IPS DF 4.7 (cell line): ENCODE measurements at regions not wholly inside any gene's neighbourhood (a gene's known extent, or its start where the extent isn't known, plus 50 kb on each side); places are given as distances from the start of the nearest gene placed in this dataset.

Experiments
- DNase-seq: peaks from one replicate; pipeline ENCODE4 v3.0.0-alpha.2; 2013; ENCODE audit warnings: low spot score; ENCODE audit errors: extremely low read depth

DNA sequence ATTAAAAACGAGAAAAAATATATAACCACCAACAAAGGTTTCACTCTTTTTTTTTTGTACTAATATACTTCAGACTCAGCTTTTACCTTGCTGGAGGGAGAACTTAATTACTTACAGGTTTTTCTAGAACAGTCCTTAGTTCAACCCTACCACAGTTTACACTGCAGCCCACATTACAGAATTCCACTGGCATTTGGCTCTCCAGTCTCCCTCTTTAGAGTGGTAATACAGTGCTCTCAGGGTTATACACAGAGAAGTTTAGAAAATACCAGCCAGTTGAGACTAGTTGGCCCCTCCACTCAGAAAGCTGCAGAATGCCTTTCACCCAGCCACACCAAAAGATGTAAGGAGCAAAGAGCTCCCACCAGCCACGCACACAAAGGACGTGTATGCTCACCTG is 122.3 kb upstream of the DIO3 start:
- DNase-seq = no peak

DNA sequence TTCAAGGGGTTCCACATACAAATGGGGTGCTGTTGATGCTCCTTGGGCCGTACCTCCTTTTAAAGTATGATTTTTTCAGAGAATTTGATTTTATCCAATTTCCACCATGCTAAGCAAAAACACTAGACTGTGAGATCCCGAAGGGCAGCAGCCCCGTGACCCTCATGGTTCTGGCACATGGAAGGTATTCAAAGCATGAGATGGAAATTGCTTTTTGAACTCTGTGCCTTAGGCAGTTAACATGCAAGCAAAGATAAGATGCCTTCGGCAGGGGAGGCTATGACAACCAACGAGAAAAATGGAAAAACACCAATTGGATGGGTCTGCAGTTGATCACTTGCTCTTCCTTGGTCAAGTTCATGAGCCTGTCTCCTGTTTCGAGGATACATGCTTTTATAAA is 120.8 kb upstream of the DIO3 start:
- DNase-seq = no peak

DNA sequence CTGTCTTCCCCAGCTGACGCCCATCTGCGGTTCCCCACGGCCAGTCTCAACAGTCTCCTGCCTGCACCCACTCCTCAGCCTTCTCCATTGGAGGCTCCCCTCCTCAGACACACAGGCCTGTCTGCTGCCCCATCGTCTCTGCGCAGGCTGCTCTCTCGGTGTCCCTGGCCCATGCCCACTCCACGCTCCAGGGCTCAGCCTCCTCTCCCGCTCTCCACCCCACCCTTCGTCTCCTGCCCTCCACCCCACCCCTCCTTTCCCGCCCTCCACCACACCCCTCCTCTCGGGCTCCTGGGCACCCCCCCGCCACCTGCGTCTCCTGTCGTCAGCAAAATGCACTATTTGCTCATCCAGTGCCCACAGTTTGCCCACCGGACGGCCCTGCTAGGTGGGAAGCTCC is 119.6 kb upstream of the DIO3 start:
- DNase-seq = no peak

DNA sequence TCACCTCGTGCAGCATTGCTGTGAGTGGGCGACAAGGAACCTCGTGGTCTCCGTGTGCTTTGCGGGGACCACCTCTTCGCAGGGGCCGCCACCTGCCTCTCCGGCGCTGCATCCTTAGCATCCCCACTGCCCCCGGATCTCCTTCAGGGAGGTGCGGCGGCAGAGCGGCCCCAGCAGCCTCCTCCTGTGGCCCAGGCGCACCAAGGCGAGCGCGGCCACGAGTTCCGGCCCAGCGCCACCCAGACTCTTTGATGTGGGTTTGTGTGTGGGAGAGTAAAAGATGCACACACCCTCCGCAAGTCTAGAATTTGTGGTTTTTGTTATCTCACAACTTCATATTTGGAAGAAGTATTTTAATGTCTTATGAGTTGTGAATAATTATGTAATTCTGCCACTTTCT is 118.8 kb upstream of the DIO3 start:
- no peak for DNase-seq

DNA sequence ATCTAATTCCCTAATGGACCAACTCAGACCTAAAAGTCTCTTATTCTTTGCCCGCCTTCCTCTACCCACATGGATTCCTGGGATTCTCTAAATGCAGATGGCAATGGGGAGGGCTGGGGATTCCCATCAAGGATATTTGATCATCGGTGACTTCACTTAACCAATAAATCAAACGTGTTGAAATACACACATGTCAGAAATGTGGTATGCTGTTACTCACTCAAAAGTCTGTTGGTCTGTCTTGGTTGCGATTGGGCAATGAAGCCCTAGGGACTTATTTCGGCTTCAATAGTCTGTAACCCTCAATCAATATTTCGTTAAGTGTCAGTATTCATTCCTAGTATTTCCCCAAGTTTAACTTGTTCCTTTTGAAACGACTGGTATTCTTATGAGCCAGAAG is 117.2 kb upstream of the DIO3 start:
- no peak for DNase-seq

DNA sequence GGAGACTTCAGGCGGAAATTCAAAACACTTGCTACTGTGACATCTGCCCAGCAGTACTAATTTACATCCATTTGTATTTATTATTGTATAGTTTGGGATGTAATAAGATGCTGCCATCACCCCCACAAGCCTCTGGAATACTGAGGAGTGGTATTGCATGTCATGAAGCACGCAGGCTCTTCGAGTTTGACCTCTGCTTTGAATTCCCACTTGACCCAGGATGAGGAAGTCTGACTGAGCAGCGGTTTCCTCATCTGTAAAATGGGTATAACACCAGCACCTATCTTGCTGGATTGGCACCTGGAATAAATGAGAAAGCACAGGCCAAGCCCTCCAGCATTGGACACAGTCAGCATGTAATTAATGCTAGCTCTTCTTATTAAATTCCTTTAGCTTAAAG is 116.0 kb upstream of the DIO3 start:
- DNase-seq = no peak

DNA sequence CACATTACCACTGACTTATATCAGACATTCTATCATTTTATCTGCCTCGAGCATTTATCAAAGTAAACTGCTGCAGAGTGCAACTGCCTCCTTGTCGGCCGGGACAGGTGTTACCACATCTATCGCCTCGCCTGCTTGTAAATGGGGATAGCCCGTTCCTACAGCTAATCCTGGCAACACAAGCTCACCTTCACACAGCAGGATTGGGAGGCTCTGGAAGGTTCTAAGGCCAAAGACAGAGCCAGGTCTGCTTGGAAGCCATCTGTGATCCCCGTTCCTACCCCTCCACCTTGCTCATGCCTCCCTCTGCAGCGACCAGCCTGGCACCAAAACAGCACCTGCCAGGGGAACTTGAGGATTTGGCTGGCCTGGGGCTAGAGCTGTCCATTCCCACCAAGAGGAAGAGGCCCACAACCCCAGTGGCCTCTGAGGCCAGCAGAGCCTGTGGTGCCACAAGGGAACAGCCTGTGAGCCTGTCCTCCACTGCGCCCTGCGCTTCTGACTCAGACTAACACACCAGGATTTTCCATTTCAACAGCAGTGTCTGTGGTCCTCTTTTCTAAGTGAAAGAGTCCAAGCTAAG is 114.8 kb upstream of the DIO3 start:
- DNase-seq = no peak

DNA sequence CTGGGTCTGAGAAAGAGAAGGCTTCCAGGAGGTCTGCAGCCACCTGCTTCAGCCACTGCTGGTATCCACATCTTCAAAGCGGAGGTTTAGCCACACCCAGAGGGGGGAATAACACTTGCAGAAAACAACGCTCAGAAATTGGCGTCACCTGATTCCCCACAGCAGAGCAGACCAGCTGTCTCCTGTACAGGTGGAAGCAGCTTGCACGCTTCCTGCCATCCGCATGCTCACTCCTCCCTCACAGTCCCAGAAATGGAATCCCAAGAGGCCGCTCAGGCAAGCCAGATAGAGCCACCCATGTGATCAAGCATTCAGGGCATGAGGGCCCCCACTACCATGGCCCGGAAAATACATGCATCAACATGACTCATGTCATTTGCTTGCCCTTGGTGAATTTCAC is 112.2 kb upstream of the DIO3 start:
- DNase-seq = no peak

DNA sequence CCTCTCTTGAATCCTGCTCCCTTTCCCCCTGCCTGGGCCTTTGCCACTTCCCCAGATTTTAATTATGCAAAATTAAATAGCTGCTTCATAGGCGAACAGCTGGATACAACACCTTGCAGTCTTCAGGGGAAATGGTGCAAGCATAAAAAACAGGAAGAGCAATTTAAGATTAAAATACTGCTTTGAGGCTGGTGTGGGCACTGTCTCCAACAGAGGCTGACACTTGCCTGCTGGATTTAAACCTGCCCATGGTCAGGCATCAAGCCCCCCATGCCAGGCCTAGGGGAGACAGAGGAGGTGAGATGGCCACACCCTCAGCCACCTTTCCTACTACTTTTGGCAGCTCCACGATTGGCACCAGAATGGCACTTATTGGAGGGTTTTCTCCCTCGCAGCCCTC is 110.1 kb upstream of the DIO3 start:
- DNase-seq = no peak

DNA sequence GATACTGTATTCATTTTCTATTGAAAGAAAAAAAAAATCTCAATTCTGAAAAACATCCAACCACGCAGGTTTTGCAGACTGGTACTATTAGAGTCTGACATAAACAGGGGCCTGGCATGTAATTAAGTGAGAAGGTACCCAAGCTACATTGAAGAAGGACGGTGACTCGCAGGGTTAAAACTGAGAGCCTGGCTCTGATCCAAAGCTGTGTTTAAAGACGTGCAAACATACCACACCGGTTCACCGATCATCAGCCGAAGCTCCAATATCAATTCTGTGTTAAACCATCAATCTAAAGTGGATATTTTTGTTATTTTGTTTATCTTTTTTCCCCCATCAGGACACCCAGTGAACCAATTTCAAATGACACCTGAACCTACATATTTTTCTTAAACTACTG is 108.1 kb upstream of the DIO3 start:
- DNase-seq = no peak

DNA sequence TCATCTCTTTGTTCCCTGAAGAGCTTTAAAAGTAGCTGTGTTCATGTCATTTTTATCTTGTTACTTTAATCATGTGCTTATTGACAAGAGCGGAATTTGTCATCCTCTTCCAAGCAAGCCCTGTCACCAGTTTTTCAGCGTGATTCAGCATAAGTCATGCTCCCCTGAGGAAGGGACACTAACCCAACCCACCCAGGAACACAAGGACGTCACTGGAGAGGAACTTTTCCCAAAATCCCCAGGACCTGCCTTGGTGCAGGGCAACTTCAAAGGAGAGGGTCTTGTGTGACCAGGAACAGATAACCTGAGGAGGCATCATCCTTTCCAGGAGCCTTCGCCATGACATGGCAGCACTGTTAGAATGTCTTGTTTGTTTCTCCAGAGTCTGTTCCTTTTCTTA is 107.1 kb upstream of the DIO3 start:
- no peak for DNase-seq

DNA sequence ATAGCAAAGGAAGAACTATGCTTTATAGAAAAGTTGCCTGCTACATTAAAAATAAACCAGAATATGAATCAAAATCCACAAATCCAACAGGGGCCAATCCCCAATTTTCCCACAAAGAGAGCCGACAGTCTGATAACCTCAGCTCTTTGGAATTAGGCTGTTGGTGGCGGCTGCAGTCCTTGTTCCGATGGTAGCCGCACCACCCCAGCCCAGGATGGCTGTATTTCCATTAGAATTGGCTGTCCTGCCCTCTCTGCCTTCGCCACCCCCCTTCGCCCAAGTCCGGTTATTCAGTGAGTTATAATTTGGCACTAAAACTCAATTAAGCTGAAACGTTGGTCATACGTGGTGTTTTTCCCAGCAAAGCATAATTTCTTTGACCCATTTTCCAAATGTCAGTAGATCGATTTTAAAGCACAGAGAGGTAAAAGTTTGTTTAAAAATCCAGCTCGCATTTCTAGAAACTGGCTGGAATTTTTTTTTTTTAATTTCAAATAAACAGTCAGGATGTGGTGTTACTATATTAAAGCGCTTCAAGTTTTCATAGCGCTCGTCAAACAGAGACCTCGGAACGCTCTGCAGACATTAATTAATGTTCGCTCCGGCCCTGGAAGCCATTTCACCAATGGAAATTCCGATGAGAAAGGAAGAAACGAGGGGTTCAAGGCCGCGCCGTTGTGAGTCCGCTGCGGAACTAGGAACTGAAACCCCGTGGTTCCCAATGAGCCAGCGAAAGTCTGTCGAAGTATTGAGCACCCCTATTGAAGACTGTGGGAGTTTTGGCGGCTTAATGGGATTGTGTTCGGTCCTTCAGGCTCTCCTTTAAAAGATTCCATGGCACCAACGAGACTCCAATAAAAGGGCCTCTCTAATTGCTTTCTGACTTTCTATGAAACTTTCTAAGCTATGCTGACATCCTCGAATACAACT is 104.8 kb upstream of the DIO3 start:
- no peak for DNase-seq

DNA sequence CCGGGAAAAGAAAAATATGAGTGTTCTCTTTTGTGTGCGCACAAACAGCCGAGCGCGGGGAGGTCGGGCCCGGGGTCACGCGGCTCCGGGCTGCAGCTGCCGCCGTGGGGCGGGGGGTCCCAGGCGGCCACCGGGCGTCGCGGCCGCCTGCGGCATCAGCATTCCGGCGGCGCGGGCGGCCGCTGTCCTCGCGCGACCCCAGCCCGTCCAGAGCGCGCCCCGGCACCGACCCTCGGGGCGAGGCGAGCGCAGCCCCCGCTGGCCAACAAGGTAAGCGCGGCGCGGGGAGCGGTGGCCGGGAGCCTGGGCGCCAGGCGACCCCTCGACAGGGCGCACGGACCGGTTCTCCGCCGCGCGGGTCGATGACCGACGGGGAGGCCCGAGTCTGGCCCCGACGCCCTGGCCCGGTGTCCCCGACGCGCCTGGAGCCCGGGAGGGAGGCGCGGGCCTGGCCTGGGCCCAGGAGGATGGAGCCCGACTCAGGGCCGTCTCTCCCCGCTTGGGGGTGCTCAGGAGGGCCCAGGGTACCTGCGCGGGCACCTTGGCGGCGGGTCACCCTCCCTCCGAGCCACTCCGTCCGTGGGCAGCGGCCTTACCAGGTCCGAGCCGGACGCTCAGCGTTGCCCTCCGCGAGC is 103.9 kb upstream of the DIO3 start:
- no peak for DNase-seq

DNA sequence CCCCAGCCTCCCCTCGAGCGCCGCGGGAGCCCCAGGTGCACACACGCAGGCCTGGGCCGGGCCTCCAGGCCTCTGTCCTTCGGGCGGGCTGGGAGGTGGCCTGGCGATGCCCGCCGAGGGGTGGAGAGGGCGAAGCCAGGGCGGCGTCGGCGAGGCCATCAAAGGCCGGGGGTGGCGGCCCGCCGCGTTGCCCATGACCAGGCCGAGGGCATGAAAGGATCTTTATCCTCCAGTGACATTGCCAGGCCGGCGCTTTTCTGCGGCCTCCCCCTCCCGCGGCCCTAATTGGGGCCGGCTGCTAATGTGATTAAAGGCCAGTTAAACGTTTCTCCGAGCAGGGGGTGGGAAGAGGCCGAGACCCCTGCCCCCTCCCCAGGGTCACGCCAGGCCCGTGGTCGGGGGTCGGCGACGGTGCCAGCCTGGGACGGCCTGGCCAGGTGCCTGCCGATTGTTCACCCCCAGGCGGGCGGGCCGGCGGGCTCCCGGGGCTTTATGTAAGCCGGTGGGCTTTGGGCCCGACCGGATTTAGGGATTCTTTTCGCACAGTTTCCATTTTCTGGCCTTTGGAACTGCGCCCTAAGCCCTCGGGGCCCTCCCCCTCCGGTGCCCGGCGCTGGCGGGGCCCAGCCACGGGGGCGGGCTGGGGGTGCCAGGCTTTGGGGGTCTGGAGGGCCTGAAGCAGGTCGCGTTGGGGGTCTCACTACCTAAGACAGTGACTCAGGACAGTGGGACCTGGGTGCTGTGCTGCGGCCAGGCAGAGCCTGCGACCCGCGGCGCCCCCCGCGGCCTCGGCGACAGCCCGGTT is 103.2 kb upstream of the DIO3 start:
- no peak for DNase-seq

DNA sequence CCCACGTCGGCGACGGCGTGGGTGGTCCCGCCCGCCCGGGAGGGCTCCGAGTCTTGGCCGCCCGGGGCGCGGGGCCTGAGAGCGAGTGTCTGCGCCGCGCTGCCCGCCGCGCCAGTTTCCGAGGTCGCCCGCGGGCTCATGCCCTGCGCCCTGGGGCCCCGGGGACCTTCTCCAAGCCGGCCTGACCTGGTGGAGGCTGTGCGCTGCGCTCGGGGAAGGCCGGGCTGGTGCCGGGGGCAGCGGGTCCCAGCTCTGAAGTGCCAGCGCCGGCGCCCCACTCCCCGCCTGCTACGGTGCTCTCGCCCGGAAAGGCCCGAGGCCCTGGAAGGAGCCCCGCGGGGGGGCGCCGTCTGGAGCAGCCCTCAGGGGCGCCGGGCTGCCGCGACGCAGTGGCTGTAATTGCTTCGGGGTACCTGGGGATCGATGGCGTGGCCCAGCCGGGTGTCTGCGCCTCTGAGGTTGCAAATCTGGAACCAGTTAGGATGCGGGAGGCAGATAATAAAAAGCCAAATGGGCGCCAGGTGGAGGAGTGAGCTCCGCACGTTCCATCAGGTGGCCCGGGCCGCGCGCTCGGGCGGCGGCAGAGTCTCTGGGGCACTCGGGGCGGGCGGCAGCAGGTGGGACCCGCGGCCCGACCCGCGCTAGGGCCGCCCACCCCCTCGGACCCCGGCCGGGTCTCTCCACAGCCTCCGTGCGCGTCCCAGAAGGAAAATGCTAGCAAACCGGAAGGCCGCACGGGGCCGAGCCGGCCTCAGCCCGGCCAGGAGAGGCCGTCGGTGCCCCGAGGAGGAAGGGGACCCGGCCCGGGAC is 102.3 kb upstream of the DIO3 start:
- DNase-seq = no peak

DNA sequence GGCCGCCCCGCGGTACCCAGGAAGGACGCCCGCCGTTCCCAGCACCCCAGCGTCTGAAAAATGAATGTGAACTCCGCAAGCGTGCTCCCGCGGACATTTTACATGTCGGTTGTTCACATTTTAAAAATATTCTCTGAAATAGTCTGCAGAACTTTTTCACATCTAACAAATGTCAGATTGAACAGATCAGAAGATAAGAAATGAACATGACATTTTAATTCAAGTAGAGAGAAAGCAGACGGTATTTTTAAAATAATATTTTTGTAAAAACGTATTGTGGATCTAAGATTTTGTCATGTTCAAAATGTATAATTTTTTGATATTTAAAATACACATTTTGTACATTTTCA is 101.8 kb upstream of the DIO3 start:
- no peak for DNase-seq

DNA sequence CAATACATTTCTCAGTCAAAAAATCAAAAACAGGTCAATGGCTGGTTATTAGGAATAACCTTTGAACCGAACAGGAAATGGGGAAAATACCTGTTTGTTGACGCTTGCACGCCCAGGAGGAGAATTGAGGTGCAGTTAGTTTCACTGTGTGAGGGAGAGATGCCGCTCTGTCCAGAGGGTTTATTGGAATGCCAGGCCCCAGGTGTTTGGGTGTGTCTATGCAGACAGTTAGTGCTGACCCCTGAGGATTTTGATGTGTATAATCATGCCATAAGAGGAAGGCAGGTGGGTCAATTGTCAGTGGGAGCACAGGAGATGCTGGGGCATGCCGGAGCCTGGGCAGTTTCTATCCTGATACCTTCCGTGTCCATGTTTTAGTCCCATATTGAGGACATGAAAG is 100.8 kb upstream of the DIO3 start:
- no peak for DNase-seq

DNA sequence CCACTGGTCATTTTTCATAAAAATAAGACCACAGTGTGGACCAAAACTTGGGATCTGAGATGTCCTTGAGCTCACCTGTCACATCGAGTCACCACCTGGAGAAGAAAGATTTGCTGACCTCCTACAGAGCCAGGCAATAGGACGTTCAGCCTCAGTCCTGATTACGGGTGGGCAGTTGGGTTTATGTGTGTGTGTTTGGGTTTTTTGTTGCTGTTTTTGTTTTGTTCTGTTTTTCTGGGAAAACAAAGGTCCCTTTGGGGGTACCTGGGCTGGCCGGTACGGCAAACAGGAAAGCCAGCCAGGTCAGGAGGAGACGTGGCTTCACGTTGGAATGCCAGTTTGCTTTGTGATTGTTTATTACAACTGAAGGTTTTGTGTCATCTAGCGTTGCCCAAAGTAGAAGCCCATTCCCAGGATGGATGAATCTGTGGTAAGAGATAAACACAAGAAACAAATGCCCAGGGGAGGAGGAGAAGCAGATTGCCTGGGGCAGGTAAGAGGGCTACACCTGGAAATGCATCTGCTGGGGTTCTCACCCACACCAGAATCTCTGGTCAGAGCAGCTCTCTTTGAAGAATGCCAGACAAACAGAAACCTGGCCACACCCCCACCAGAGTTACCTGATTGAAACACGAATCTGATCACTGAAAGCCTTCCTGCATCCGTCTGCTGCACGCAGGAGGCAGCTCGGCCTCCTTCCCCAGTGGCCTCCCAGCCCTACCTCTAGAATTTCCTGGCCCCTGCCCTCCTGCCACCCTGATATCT is 100.1 kb upstream of the DIO3 start:
- no peak for DNase-seq

DNA sequence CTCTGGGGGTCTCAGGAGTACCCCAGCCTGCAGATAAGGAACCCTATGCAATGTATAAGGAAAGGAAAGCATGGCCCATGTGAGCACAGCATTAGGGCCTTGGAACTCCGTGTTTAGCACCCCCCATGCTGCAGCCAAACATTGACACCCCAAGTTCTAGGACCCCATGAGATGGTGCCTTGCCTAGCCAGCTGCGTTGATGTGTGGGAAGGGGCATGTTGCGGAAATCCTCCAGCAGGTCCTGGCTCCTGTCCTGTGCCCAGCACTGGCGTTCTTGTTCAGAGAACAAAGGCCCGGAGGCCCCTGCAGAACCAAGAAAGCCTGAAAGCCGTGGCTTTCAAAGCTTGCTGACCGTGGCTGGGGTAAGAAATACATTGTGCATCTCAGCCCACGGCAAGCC is 99.4 kb upstream of the DIO3 start:
- no peak for DNase-seq
